Urinary bladder (tissue), 3 donors: ENCODE measurements at regions not wholly inside any gene's neighbourhood (a gene's known extent, or its start where the extent isn't known, plus 50 kb on each side); places are given as distances from the start of the nearest gene placed in this dataset.
A peak's percentile ranks its signal among the peaks of the same experiment; 100 is the strongest.
"Not testable (repeated sequence)": the region's sequence is repeated elsewhere in the genome, so short reads cannot be mapped to it uniquely, and the experiment has no call there.

Source experiments
- DNase-seq: peaks from one replicate; pipeline ENCODE4 v3.0.0-alpha.2; 2015; ENCODE audit errors: extremely low spot score
- H3K27ac ChIP-seq: one replicate; pipeline ENCODE4 v1.5.1; 2013; ENCODE audit warnings: low read depth, mild to moderate bottlenecking, moderate library complexity
- H3K36me3 ChIP-seq: one replicate; pipeline ENCODE4 v1.6.1; 2013; ENCODE audit warnings: mild to moderate bottlenecking, moderate library complexity; ENCODE audit not compliant: insufficient read depth
- H3K4me1 ChIP-seq: one replicate; pipeline ENCODE4 v1.6.1; 2013; ENCODE audit warnings: mild to moderate bottlenecking, moderate library complexity; ENCODE audit not compliant: insufficient read depth
- H3K4me3 ChIP-seq: one replicate; pipeline ENCODE4 v1.5.1; 2013; ENCODE audit warnings: low read depth, low read length
- WGBS: extraction: QIAGEN DNeasy Blood & Tissue Kit; methylation state at CpG from one replicate; pipeline ENCODE4 v1.1.7; 2013; 5-methylcytosine and 5-hydroxymethylcytosine counted together
- donor health status: healthy with polysubstance abuse.
- donor health status: healthy.

DNA sequence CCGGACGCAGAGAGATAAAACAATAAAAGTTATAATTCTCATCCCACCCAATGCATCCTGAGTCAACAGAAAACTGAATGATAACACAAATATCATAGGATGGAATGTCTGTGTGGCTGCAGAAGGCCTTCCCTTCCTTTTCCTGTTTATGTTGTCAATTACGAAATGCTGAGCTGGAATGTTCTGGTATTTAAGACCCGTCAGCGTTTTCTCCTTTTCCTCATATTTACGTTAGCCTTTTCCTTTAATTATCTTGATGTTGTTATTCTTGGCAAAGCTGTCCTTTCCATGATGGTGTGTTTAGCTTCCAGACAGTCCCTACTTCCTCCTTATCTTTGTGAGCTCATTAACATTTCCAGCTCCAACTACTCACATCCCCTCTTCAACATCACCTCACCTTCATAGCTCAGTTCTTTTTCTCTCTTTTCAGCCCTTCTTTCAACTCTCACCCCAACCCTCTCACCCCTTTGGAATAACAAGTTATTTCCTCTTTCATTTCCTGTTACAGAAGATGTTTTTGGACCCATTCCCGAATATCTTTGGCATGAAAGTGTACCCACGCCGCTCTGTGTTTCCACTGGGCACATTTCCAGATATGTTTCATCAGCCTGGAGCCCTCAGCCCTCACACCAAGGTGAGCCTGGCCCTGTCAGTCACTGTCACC is 221.6 kb downstream of the NR2F1-AS1 start:
- Histone ChIP-seq H3K4me3 (no peak overlapping the region), H3K36me3 (no peaks in the 10 kb centered on the region), H3K27ac (no peak overlapping the region), H3K4me1 (no peaks in the 10 kb centered on the region)
- DNase-seq: peak; percentile 42
- 40% methylated on average over 9 of the region's 9 CpGs for WGBS

DNA sequence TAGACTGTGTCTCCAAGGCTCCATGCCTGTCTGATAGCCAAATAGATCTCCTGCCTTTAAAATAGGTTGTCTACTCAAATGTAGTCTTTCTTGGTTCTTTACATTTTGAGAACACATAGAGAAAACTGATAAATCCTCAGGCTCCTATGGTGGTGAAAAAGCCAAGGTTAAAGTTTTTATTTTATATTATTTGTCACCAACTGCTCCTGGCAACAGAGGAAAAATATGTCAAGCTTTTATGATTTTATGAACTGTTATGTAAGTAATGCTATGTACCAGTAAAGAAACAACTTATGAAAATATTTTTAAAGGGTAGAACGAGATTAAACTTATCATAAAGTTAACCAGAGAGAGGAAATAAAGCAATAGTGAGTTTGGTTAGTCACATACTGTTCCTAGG is 222.8 kb downstream of the NR2F1-AS1 start:
- Histone ChIP-seq H3K4me3 (no peak overlapping the region), H3K36me3 (no peaks in the 10 kb centered on the region), H3K4me1 (no peaks in the 10 kb centered on the region), H3K27ac (no peak overlapping the region)
- DNase-seq: no peak
- WGBS: 46% methylated on average over 1 of the region's 1 CpG

DNA sequence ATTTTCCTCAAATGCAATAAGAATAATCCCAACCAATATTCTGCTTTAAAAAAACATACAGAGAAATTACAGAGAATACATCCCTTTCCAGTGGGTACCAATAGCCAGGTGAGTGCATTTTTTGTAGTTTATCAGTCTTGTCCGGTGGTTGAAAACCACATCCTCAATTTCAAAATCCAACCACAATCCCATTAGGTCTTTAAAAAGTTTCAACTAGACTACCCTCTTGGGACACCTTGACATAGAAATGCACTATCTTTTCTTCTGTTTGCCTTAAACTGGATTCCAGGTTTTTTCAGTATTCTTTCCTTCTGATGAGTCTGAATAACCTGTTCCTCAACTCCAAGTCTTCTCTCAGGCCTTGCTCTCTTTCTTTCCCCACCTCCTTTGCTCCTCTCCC is 223.3 kb downstream of the NR2F1-AS1 start:
- H3K36me3 ChIP-seq: no peaks in the 10 kb centered on the region
- no peak for DNase-seq
- H3K27ac ChIP-seq: no peak overlapping the region
- H3K4me1 ChIP-seq: no peaks in the 10 kb centered on the region
- 82% methylated on average over 1 of the region's 1 CpG for WGBS
- H3K4me3 ChIP-seq: no peak overlapping the region

DNA sequence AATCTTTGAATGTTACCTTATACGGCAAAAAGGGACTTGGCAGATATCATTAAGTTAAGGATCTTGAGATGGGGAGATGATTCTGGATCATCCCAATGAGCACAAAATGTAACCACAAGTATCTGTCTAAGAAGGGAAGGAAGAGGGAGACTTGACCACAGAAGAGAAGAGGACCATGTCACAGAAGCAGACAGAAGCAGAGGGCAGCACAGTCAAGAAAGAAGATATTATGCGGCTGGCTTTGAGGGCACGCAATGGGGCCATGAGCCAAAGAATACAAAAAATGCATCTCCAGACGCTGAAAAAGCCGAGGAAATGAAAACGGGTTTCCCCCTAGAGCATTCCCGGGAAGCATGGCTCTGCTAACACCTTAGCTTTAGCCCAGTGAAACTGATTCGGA is 225.3 kb downstream of the NR2F1-AS1 start:
- no peak overlapping the region for H3K4me3 ChIP-seq
- 89% methylated on average over 8 of the region's 8 CpGs for WGBS
- no peaks in the 10 kb centered on the region for H3K36me3 ChIP-seq
- no peak overlapping the region for H3K27ac ChIP-seq
- no peak for DNase-seq
- no peaks in the 10 kb centered on the region for H3K4me1 ChIP-seq

DNA sequence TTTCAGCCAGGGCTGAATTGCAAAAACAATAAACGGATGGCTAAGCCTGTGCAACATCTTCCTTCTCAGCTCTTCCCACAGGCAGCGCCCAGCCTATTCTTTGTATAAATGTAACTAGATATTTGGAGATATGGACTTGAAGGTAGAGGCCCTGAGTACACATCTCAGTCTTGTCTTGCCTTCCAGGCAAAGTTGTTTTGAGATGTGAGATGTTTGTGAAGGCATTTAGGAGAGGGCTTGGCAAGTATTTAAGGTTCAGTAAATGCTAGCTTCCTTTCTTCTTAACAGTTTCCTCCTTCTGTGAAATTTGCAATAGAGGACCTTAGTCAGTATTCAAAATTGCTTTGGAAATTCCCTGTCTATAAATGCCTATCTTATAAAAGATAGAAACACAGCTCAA is 228.8 kb downstream of the NR2F1-AS1 start:
- 81% methylated on average over 2 of the region's 2 CpGs for WGBS
- no peaks in the 10 kb centered on the region for H3K36me3 ChIP-seq
- no peak for DNase-seq
- no peak overlapping the region for H3K27ac ChIP-seq
- no peaks in the 10 kb centered on the region for H3K4me1 ChIP-seq
- no peak overlapping the region for H3K4me3 ChIP-seq

DNA sequence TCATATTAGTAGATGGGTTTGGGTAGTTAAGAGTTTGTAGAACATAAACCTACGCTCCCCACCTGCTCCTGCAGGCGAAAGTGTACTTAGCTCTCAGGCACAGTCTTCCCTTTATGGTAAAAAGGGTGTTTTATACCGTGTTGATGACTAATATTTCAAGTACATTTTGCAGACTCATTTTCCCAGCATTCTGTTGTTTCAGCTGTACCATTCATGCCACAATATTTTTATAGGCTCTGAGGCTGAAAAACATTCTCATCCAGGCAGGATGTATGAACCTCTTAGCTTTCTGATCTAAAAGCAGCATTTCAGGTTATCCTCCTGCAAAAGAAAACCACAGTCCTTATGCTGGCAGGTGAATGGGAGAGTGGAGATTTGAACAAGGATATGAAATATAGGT is 231.4 kb downstream of the NR2F1-AS1 start:
- WGBS: 70% methylated on average over 3 of the region's 3 CpGs
- Histone ChIP-seq H3K4me3 (no peak overlapping the region), H3K27ac (no peak overlapping the region), H3K4me1 (no peaks in the 10 kb centered on the region), H3K36me3 (no peaks in the 10 kb centered on the region)
- DNase-seq: no peak

DNA sequence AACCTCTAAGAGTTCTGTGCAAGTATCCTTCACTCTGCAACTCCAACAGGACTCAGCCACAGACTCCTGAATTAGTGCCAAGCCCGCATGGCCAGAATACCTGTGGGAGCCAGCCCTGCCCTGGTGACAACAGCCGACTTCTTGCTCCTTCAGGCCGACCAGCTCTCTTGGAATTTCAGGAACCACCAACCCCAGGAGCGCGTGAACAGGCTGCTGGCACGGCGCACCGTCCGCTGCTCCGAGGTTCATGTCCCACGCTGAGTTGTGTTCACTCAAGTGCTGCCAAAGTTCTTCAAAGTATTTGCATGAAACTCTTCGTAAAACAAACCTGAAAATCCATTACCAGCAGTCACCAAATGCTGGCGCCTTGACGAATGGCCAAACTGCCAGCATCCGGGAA is 232.8 kb downstream of the NR2F1-AS1 start:
- Histone ChIP-seq H3K27ac (no peak overlapping the region), H3K36me3 (no peaks in the 10 kb centered on the region), H3K4me3 (no peak overlapping the region), H3K4me1 (no peaks in the 10 kb centered on the region)
- 94% methylated on average over 15 of the region's 15 CpGs for WGBS
- no peak for DNase-seq

DNA sequence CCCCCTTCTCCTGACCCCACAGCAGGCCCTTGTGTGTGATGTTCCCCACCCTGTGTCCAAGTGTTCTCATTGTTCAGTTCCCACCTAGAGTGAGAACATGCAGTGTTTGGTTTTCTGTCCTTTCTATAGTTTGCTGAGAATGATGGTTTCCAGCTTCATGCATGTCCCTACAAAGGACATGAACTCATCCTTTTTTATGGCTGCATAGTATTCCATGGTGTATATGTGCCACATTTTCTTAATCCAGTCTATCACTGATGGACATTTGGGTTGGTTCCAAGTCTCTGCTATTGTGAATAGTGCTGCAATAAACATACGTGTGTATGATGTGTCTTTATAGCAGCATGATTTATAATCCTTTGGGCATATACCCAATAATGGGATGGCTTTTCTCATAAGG is 234.2 kb downstream of the NR2F1-AS1 start:
- not testable (repeated sequence) for DNase-seq, H3K36me3 ChIP-seq, H3K27ac ChIP-seq, H3K4me3 ChIP-seq, H3K4me1 ChIP-seq
- WGBS: 65% methylated on average over 1 of the region's 1 CpG

DNA sequence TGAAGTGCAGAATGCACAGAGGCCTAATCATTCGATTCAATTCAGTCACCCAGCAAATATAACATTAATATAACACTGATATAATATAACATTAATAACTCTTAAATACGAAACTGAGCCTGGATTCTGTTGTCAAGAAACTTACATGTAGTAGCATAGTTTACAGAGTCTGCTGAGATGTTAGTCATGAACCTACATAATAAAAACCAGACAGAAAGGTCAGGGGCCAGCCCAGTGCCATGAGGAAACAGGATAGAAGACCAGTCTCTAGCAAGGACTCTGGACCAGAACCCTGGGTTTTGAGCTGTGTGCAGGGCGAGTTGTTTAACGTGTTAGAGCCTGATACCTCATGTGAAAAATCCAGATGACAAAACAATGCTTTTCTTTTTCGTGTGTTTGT is 234.7 kb downstream of the NR2F1-AS1 start:
- no peak overlapping the region for H3K4me3 ChIP-seq
- H3K36me3 ChIP-seq: no peaks in the 10 kb centered on the region
- no peaks in the 10 kb centered on the region for H3K4me1 ChIP-seq
- 93% methylated on average over 5 of the region's 5 CpGs for WGBS
- no peak overlapping the region for H3K27ac ChIP-seq
- DNase-seq: no peak

DNA sequence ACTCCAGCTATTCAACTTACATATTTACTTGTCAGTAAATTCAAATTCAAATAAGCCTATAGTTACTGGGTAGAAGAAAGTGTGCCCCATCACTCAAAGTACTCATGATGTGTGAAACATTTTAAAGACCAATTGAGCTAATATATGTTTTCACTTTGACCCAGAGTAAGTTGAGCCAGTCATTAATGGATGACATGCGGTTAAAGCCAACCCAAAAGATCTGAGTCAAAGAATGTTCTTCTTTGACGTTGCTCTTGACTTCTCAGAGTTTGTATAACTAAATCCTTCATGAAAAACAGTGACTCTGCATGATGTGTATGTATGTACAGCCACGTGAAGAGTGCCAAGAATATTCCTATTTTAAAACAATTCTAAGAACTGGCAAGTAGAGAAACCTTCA is 237.4 kb downstream of the NR2F1-AS1 start:
- Histone ChIP-seq H3K4me1 (no peaks in the 10 kb centered on the region), H3K27ac (no peak overlapping the region), H3K36me3 (no peaks in the 10 kb centered on the region), H3K4me3 (no peak overlapping the region)
- no peak for DNase-seq
- 69% methylated on average over 3 of the region's 3 CpGs for WGBS

DNA sequence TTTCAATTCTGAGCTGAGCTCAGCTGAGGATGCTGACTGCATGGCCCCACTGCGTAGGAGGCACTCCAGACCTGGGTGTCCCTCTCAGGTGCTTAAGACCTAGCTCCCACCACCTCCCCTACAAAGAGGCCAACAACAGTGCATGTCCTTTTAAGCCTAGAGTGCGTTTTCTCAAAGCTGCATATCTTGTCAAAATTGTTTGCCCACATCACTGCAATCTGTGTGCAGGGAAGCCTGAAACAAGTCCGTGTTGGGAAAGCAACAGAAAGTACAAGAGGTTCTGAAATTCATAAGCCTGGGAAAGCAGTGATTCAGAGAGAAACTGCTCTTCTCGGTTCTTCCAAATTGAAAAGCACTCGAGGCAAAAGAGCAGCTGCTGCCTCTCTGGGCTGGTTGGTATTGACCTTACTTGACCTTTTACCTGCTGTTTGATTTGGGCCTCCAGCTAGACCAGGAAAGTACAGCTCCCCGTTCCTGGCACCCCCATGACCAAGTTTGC is 238.4 kb downstream of the NR2F1-AS1 start:
- DNase-seq: no peak
- H3K36me3 ChIP-seq: no peaks in the 10 kb centered on the region
- H3K4me1 ChIP-seq: no peaks in the 10 kb centered on the region
- H3K27ac ChIP-seq: no peak overlapping the region
- WGBS: 72% methylated on average over 6 of the region's 6 CpGs
- no peak overlapping the region for H3K4me3 ChIP-seq

DNA sequence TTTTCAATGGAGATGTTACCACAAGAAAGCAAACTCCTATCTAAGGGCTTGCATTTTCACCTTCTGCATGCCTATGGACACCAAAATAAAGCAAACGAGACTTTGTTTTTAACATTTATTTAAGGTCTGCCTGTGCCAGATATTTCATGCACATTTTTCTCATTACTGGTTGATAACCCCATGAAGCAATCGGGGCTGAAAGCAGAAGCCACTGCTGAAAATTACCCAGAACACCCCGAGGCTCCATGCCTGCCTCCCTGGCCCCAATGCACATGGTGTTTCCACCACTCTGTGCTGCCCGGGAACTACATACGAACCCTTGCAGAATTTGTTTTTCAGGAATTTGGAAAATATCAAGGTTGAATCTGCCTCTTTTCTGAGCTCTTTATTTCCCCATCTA is 240.1 kb downstream of the NR2F1-AS1 start:
- Histone ChIP-seq H3K36me3 (no peaks in the 10 kb centered on the region), H3K4me1 (no peaks in the 10 kb centered on the region), H3K4me3 (no peak overlapping the region), H3K27ac (no peak overlapping the region)
- 59% methylated on average over 5 of the region's 5 CpGs for WGBS
- no peak for DNase-seq

DNA sequence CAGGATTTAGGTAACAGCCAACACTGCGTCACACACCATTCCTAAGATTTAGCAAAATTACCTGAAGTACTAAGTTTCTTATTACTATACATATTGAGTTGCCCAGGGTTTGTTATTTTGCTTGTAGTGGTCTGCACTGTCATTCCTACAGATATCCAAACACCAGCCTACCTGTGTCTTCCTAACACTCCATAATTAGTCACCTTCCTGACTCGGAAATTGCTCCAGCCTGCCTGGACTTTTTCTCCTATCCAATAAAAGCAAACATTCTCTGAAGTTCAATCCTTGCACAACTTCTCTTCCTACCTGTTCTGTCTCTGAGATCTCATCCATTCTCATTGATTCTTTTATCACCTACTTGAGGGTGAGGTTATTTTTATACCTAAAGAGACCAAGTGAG is 243.9 kb downstream of the NR2F1-AS1 start:
- no peaks in the 10 kb centered on the region for H3K36me3 ChIP-seq
- H3K4me1 ChIP-seq: no peaks in the 10 kb centered on the region
- DNase-seq: no peak
- WGBS: 69% methylated on average over 2 of the region's 2 CpGs
- H3K27ac ChIP-seq: no peak overlapping the region
- H3K4me3 ChIP-seq: no peak overlapping the region

DNA sequence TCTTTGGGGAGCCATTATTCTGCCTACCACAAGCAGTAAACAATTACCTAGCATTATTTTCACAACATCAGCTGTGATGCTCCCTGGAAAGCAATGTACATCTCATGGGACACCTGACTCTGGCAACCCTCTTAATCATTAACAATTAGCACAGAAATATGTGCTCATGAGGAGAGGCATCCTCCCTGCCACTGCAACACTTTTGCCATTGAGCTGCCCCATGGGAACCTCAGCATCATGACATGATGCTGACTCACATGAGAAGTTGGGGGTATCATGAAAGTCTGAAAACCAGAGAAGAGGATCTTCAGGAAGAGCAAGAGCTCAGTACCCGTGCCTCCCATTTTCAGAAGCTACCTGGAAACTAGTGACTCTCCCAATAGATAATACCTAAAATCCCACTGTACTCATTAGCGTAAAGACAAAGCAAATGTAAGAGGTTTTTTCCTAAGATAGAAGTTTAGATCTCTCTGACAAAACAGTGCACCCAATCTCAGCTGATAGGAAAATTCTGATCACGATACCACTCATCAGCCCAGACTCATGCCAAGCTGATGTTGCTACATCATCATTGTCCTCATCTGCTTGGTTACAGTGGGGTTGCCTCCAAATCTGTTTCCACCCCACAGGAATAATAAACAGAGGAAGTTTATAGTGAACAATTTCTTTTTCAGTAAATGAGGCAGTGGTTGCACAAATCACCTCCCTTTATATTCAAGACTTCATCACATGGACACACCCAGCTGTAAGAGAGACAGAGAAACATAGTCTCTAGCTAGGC is 244.5 kb downstream of the NR2F1-AS1 start:
- Histone ChIP-seq H3K27ac (no peak overlapping the region), H3K36me3 (no peaks in the 10 kb centered on the region), H3K4me1 (no peaks in the 10 kb centered on the region), H3K4me3 (no peak overlapping the region)
- 81% methylated on average over 3 of the region's 3 CpGs for WGBS
- no peak for DNase-seq
